SK-N-MC (cell line): ENCODE measurements at regions not wholly inside any gene's neighbourhood (a gene's known extent, or its start where the extent isn't known, plus 50 kb on each side); places are given as distances from the start of the nearest gene placed in this dataset.
"Not testable (repeated sequence)": the region's sequence is repeated elsewhere in the genome, so short reads cannot be mapped to it uniquely, and the experiment has no call there.

Experiments
- DNase-seq: peaks from one replicate; pipeline ENCODE4 v3.0.0-alpha.2; 2011; ENCODE audit warnings: low read depth, low spot score
- H3K27ac ChIP-seq: fragments of 200-600 bp; sonication (generic); 2 replicates; pipeline ENCODE4 v1.5.1; 2016; ENCODE audit warnings: mixed run types
- H3K36me3 ChIP-seq: fragments of 200-600 bp; sonication (generic); 2 replicates; pipeline ENCODE4 v1.6.1; 2017; ENCODE audit warnings: antibody characterized with exemption, low read length, mixed read lengths; ENCODE audit not compliant: insufficient read depth
- H3K4me3 ChIP-seq: fragments of 200-600 bp; sonication (generic); 2 replicates; pipeline ENCODE4 v1.5.1; 2016
- H3K9ac ChIP-seq: fragments of 200-600 bp; sonication (generic); 2 replicates; pipeline ENCODE4 v1.8.0; 2017; ENCODE audit warnings: mixed run types, mixed read lengths; ENCODE audit not compliant: insufficient read length
- H3K9me3 ChIP-seq: fragments of 200-600 bp; sonication (generic); 2 replicates; pipeline ENCODE4 v1.6.1; 2017; ENCODE audit warnings: low read depth, mild to moderate bottlenecking, antibody characterized with exemption, low read length, moderate library complexity, mixed read lengths
- EZH2 ChIP-seq: fragments of 200-600 bp; sonication (generic); IDR thresholded peaks from one replicate; pipeline ENCODE4 v1.6.1; 2017; ENCODE audit warnings: antibody characterized with exemption
- FOXP2 ChIP-seq: optimal IDR thresholded peaks from 2 replicates; pipeline ENCODE3; 2011; ENCODE audit warnings: mild to moderate bottlenecking, moderate library complexity; ENCODE audit not compliant: insufficient read depth; ENCODE audit errors: extremely low read length, control extremely low read depth
- POLR2AphosphoS5 ChIP-seq: IDR thresholded peaks from 2 replicates; pipeline ENCODE4 v1.6.1; 2012; ENCODE audit warnings: mild to moderate bottlenecking, low read depth, low read length, borderline replicate concordance

- Histone ChIP-seq H3K4me3 (no peak overlapping the region), H3K9ac (no peak overlapping the region), H3K36me3 (no peaks in the 10 kb centered on the region), H3K9me3 (no peaks in the 10 kb centered on the region), H3K27ac (no peak overlapping the region)
- TF ChIP-seq POLR2AphosphoS5 (no peak), FOXP2 (no peak), EZH2 (no peak)
- no peak for DNase-seq
Measured at GRCh38 chr4:75345423-75345822, 168.8 kb downstream of the RCHY1 start.

- no peak for TF ChIP-seq FOXP2
- TF ChIP-seq EZH2 = no peak
- no peak for TF ChIP-seq POLR2AphosphoS5
- no peak overlapping the region for H3K9ac ChIP-seq
- H3K4me3 ChIP-seq = no peak overlapping the region
- no peaks in the 10 kb centered on the region for H3K9me3 ChIP-seq
- H3K27ac ChIP-seq = no peak overlapping the region
- no peak for DNase-seq
- no peaks in the 10 kb centered on the region for H3K36me3 ChIP-seq
Measured at GRCh38 chr4:75344915-75345314, 169.3 kb downstream of the RCHY1 start.

- no peak overlapping the region for H3K27ac ChIP-seq
- TF ChIP-seq FOXP2 = no peak
- no peak for TF ChIP-seq EZH2
- no peak for TF ChIP-seq POLR2AphosphoS5
- no peak overlapping the region for H3K9ac ChIP-seq
- no peak for DNase-seq
- no peak overlapping the region for H3K4me3 ChIP-seq
- H3K36me3 ChIP-seq = no peaks in the 10 kb centered on the region
- no peaks in the 10 kb centered on the region for H3K9me3 ChIP-seq
Measured at GRCh38 chr4:75343333-75343732, 170.9 kb downstream of the RCHY1 start.

GRCh38 chr4:75340561-75340960, 173.6 kb downstream of the RCHY1 start:
- no peaks in the 10 kb centered on the region for H3K36me3 ChIP-seq

GRCh38 chr4:75338352-75338880, 175.8 kb downstream of the RCHY1 start:
- no peak for DNase-seq
- Histone ChIP-seq H3K4me3 (no peak overlapping the region), H3K9me3 (no peaks in the 10 kb centered on the region), H3K36me3 (no peaks in the 10 kb centered on the region), H3K27ac (no peak overlapping the region), H3K9ac (no peak overlapping the region)
- TF ChIP-seq EZH2 = no peak
- no peak for TF ChIP-seq FOXP2
- no peak for TF ChIP-seq POLR2AphosphoS5

More at GRCh38 chr4:75340561-75340960, 173.6 kb downstream of the RCHY1 start:
- H3K27ac ChIP-seq = no peak overlapping the region
- TF ChIP-seq EZH2 (no peak), POLR2AphosphoS5 (no peak), FOXP2 (no peak)
- DNase-seq = no peak
- H3K9me3 ChIP-seq = no peaks in the 10 kb centered on the region
- no peak overlapping the region for H3K9ac ChIP-seq
- no peak overlapping the region for H3K4me3 ChIP-seq

- TF ChIP-seq POLR2AphosphoS5 (no peak), EZH2 (no peak), FOXP2 (no peak)
- Histone ChIP-seq H3K4me3 (no peak overlapping the region), H3K27ac (no peak overlapping the region), H3K36me3 (no peaks in the 10 kb centered on the region), H3K9ac (no peak overlapping the region), H3K9me3 (no peaks in the 10 kb centered on the region)
- DNase-seq = no peak
Measured at GRCh38 chr4:75327804-75328512, 186.2 kb downstream of the RCHY1 start.

GRCh38 chr4:75325318-75325979, 188.8 kb downstream of the RCHY1 start:
- H3K4me3 ChIP-seq = no peak overlapping the region

GRCh38 chr4:75321484-75321883, 192.7 kb downstream of the RCHY1 start:
- TF ChIP-seq FOXP2 (no peak), EZH2 (no peak), POLR2AphosphoS5 (no peak)
- H3K9me3 ChIP-seq = no peaks in the 10 kb centered on the region
- H3K4me3 ChIP-seq = no peak overlapping the region
- no peak for DNase-seq
- no peaks in the 10 kb centered on the region for H3K36me3 ChIP-seq
- H3K27ac ChIP-seq = no peak overlapping the region
- no peak overlapping the region for H3K9ac ChIP-seq

More at GRCh38 chr4:75325318-75325979, 188.8 kb downstream of the RCHY1 start:
- no peak for DNase-seq
- Histone ChIP-seq H3K9ac (no peak overlapping the region), H3K36me3 (no peaks in the 10 kb centered on the region), H3K9me3 (no peaks in the 10 kb centered on the region), H3K27ac (no peak overlapping the region)
- no peak for TF ChIP-seq EZH2
- no peak for TF ChIP-seq FOXP2
- no peak for TF ChIP-seq POLR2AphosphoS5

- H3K27ac ChIP-seq, DNase-seq, H3K4me3 ChIP-seq, H3K9ac ChIP-seq, H3K36me3 ChIP-seq, H3K9me3 ChIP-seq: not testable (repeated sequence)
Measured at GRCh38 chr4:75317641-75318040, 196.6 kb downstream of the RCHY1 start.
